ENCODE measurements at regions not wholly inside any gene's neighbourhood (a gene's known extent, or its start where the extent isn't known, plus 50 kb on each side); places are given as distances from the start of the nearest gene placed in this dataset.

- CTCF ChIA-PET: no interaction called here
- Histone ChIP-seq H3K4me2 (no peak overlapping the region), H3K4me3 (ENCODE audit: low read depth in 2 of 2, low read length in 1 of 2) (no peak overlapping the region), H3K79me2 (ENCODE audit: insufficient read depth) (no peaks in the 10 kb centered on the region), H3K27ac (ENCODE audit: low read depth in 2 of 2, low read length in 1 of 2) (no peak overlapping the region), H3K9ac (no peak overlapping the region), H3K4me1 (ENCODE audit: control insufficient read depth in 1 of 2, insufficient read depth in 2 of 2, low read depth in 1 of 2, low read length in 1 of 2) (no peaks in the 10 kb centered on the region), H3K9me3 (no peaks in the 10 kb centered on the region), H3K9me2 (no peaks in the 10 kb centered on the region), H3K27me3 (ENCODE audit: insufficient read depth) (no peaks in the 10 kb centered on the region), H3K36me3 (replicated peaks in 1 of 2; ENCODE audit: control insufficient read depth in 1 of 2, insufficient read depth in 2 of 2, low read length in 1 of 2) (no peaks in the 10 kb centered on the region), H2AFZ (ENCODE audit: low read depth) (no peak overlapping the region), H4K20me1 (ENCODE audit: insufficient read depth) (no peaks in the 10 kb centered on the region), H3F3A (replicated peaks; ENCODE audit: insufficient read depth) (no peaks in the 10 kb centered on the region)
- 42% methylated on average over 6 of the region's 6 CpGs for WGBS (ENCODE audit: low lambda C conversion rate)
- TF ChIP-seq NRF1 (IDR thresholded peaks at IDR 0.05; ENCODE audit: low read depth, low read length) (no peak), ZBTB33 (IDR thresholded peaks at IDR 0.05; ENCODE audit: borderline replicate concordance, low read depth) (no peak), EZH2phosphoT487 (IDR thresholded peaks at IDR 0.05; ENCODE audit: borderline replicate concordance, low read depth) (no peak), MEF2A (IDR thresholded peaks at IDR 0.05; ENCODE audit: borderline replicate concordance, low read depth) (no peak), IRF3 (IDR thresholded peaks at IDR 0.05; ENCODE audit: low read depth, low read length) (no peak), RAD21 (IDR thresholded peaks at IDR 0.05; ENCODE audit: low read length) (no peak), FOXJ3 (CRISPR knock-in tag; IDR thresholded peaks at IDR 0.05) (no peak), CHD2 (IDR thresholded peaks at IDR 0.05; ENCODE audit: low read length, partially characterized antibody) (no peak), YY1 (IDR thresholded peaks at IDR 0.05; ENCODE audit: low read depth) (no peak), SIN3A (IDR thresholded peaks at IDR 0.05; ENCODE audit: borderline replicate concordance, low read depth, low read length) (no peak), TEAD4 (IDR thresholded peaks at IDR 0.05; ENCODE audit: borderline replicate concordance, insufficient read depth) (no peak), RCOR1 (IDR thresholded peaks at IDR 0.05; ENCODE audit: low read length) (no peak), USF1 (IDR thresholded peaks at IDR 0.05; ENCODE audit: borderline replicate concordance, low read depth) (no peak), NFIC (IDR thresholded peaks at IDR 0.05; ENCODE audit: borderline replicate concordance) (no peak), TCF12 (IDR thresholded peaks at IDR 0.05) (no peak), GABPA (IDR thresholded peaks at IDR 0.05; ENCODE audit: low read depth) (no peak), PBX3 (IDR thresholded peaks at IDR 0.05) (no peak), TAF1 (IDR thresholded peaks at IDR 0.05; ENCODE audit: borderline replicate concordance, low read depth, low read length) (no peak), CTCF (IDR thresholded peaks at IDR 0.05) (no peak)
- DNase-seq: no peak
- POLR2A ChIA-PET: no interaction called here
Measured at GRCh38 chr13:58476206-58476918, 844.8 kb downstream of the PCDH17 start.
